Vagina (tissue), 2 donors: ENCODE measurements at regions not wholly inside any gene's neighbourhood (a gene's known extent, or its start where the extent isn't known, plus 50 kb on each side); places are given as distances from the start of the nearest gene placed in this dataset.

Experiments
- CTCF ChIP-seq, 3 experiments: fragments of 450-650 bp in 2 of 3; fragments of 200-600 bp in 1 of 3; sonication (generic) in 1 of 3; IDR thresholded peaks; one replicate each; pipeline ENCODE4 v1.5.1; 2017 to 2019; ENCODE audit warnings: antibody characterized with exemption in 3 of 3, mild to moderate bottlenecking in 2 of 3, moderate library complexity in 2 of 3
- POLR2A ChIP-seq, 2 donors: fragments of 450-650 bp; IDR thresholded peaks; one replicate each; pipeline ENCODE4 v1.6.1; 2017; ENCODE audit warnings: antibody characterized with exemption in 2 of 2, mild to moderate bottlenecking in 2 of 2, moderate library complexity in 2 of 2

- no peak for TF ChIP-seq POLR2A (IDR thresholded peaks at IDR 0.05)
- TF ChIP-seq CTCF (IDR thresholded peaks at IDR 0.05): no peak
Observed at GRCh38 chr7:371779-372545, 82.0 kb downstream of the FOXL3 start.
